ENCODE measurements at regions not wholly inside any gene's neighbourhood (a gene's known extent, or its start where the extent isn't known, plus 50 kb on each side); places are given as distances from the start of the nearest gene placed in this dataset.

- no peaks in the 10 kb centered on the region for H3K4me1 ChIP-seq (ENCODE audit: control insufficient read depth in 1 of 2, insufficient read depth in 1 of 2, low read depth in 1 of 2, low read length in 1 of 2)
- TF ChIP-seq CTCF (IDR thresholded peaks at IDR 0.05), result no peak
- no peaks in the 10 kb centered on the region for H3K9me3 ChIP-seq
- H3K36me3 ChIP-seq, result no peaks in the 10 kb centered on the region
- no peak overlapping the region for H3K4me3 ChIP-seq (ENCODE audit: low read depth in 1 of 2, low read length in 1 of 2)
- H3K27me3 ChIP-seq, result no peaks in the 10 kb centered on the region
- H3K27ac ChIP-seq, result no peak overlapping the region
Measured at GRCh38 chr14:65879248-65880009, 466.9 kb downstream of the FUT8 start.

GRCh38 chr14:65880507-65880906, 468.0 kb downstream of the FUT8 start:
- no peak overlapping the region for H3K4me3 ChIP-seq (ENCODE audit: low read depth in 1 of 2, low read length in 1 of 2)
- H3K4me1 ChIP-seq (ENCODE audit: control insufficient read depth in 1 of 2, insufficient read depth in 1 of 2, low read depth in 1 of 2, low read length in 1 of 2), result no peaks in the 10 kb centered on the region
- H3K27me3 ChIP-seq, result no peaks in the 10 kb centered on the region
- H3K9me3 ChIP-seq, result no peaks in the 10 kb centered on the region
- no peaks in the 10 kb centered on the region for H3K36me3 ChIP-seq
- H3K27ac ChIP-seq, result no peak overlapping the region
- TF ChIP-seq CTCF (IDR thresholded peaks at IDR 0.05), result no peak

- Histone ChIP-seq H3K4me1 (ENCODE audit: control insufficient read depth in 1 of 2, insufficient read depth in 1 of 2, low read depth in 1 of 2, low read length in 1 of 2) (no peaks in the 10 kb centered on the region), H3K27ac (no peak overlapping the region), H3K4me3 (ENCODE audit: low read depth in 1 of 2, low read length in 1 of 2) (no peak overlapping the region), H3K9me3 (no peaks in the 10 kb centered on the region), H3K36me3 (no peaks in the 10 kb centered on the region), H3K27me3 (no peaks in the 10 kb centered on the region)
- no peak for TF ChIP-seq CTCF (IDR thresholded peaks at IDR 0.05)
Measured at GRCh38 chr14:65881642-65882041, 469.1 kb downstream of the FUT8 start.

- Histone ChIP-seq H3K36me3 (no peaks in the 10 kb centered on the region), H3K27ac (no peak overlapping the region), H3K4me1 (ENCODE audit: control insufficient read depth in 1 of 2, insufficient read depth in 1 of 2, low read depth in 1 of 2, low read length in 1 of 2) (no peaks in the 10 kb centered on the region), H3K9me3 (no peaks in the 10 kb centered on the region), H3K4me3 (ENCODE audit: low read depth in 1 of 2, low read length in 1 of 2) (no peak overlapping the region), H3K27me3 (no peaks in the 10 kb centered on the region)
- no peak for TF ChIP-seq CTCF (IDR thresholded peaks at IDR 0.05)
Measured at GRCh38 chr14:65888677-65889076, 476.1 kb downstream of the FUT8 start.

GRCh38 chr14:65892315-65892714, 479.8 kb downstream of the FUT8 start:
- TF ChIP-seq CTCF (IDR thresholded peaks at IDR 0.05), result no peak
- H3K27me3 ChIP-seq, result no peaks in the 10 kb centered on the region
- no peaks in the 10 kb centered on the region for H3K36me3 ChIP-seq
- H3K4me3 ChIP-seq (ENCODE audit: low read depth in 1 of 2, low read length in 1 of 2), result no peak overlapping the region
- H3K9me3 ChIP-seq, result no peaks in the 10 kb centered on the region
- H3K4me1 ChIP-seq (ENCODE audit: control insufficient read depth in 1 of 2, insufficient read depth in 1 of 2, low read depth in 1 of 2, low read length in 1 of 2), result no peaks in the 10 kb centered on the region
- no peak overlapping the region for H3K27ac ChIP-seq

Data from neutrophil (primary cell).